SK-N-MC (cell line): ENCODE measurements at regions not wholly inside any gene's neighbourhood (a gene's known extent, or its start where the extent isn't known, plus 50 kb on each side); places are given as distances from the start of the nearest gene placed in this dataset.

ENCODE experiments used
- DNase-seq: peaks from one replicate; pipeline ENCODE4 v3.0.0-alpha.2; 2011; ENCODE audit warnings: low read depth, low spot score
- H3K27ac ChIP-seq: fragments of 200-600 bp; sonication (generic); 2 replicates; pipeline ENCODE4 v1.5.1; 2016; ENCODE audit warnings: mixed run types
- H3K36me3 ChIP-seq: fragments of 200-600 bp; sonication (generic); 2 replicates; pipeline ENCODE4 v1.6.1; 2017; ENCODE audit warnings: antibody characterized with exemption, low read length, mixed read lengths; ENCODE audit not compliant: insufficient read depth
- H3K4me3 ChIP-seq: fragments of 200-600 bp; sonication (generic); 2 replicates; pipeline ENCODE4 v1.5.1; 2016
- H3K9ac ChIP-seq: fragments of 200-600 bp; sonication (generic); 2 replicates; pipeline ENCODE4 v1.8.0; 2017; ENCODE audit warnings: mixed run types, mixed read lengths; ENCODE audit not compliant: insufficient read length
- H3K9me3 ChIP-seq: fragments of 200-600 bp; sonication (generic); 2 replicates; pipeline ENCODE4 v1.6.1; 2017; ENCODE audit warnings: low read depth, mild to moderate bottlenecking, antibody characterized with exemption, low read length, moderate library complexity, mixed read lengths
- EZH2 ChIP-seq: fragments of 200-600 bp; sonication (generic); IDR thresholded peaks from one replicate; pipeline ENCODE4 v1.6.1; 2017; ENCODE audit warnings: antibody characterized with exemption
- FOXP2 ChIP-seq: optimal IDR thresholded peaks from 2 replicates; pipeline ENCODE3; 2011; ENCODE audit warnings: mild to moderate bottlenecking, moderate library complexity; ENCODE audit not compliant: insufficient read depth; ENCODE audit errors: extremely low read length, control extremely low read depth
- POLR2AphosphoS5 ChIP-seq: IDR thresholded peaks from 2 replicates; pipeline ENCODE4 v1.6.1; 2012; ENCODE audit warnings: mild to moderate bottlenecking, low read depth, low read length, borderline replicate concordance

GRCh38 chr12:25822281-25822680 is 136.2 kb upstream of the RASSF8 start:
- Histone ChIP-seq H3K27ac (no peak overlapping the region), H3K9ac (no peak overlapping the region), H3K9me3 (no peaks in the 10 kb centered on the region), H3K36me3 (no peaks in the 10 kb centered on the region), H3K4me3 (no peak overlapping the region)
- DNase-seq, result no peak
- TF ChIP-seq EZH2 (no peak), POLR2AphosphoS5 (no peak), FOXP2 (no peak)

DNA sequence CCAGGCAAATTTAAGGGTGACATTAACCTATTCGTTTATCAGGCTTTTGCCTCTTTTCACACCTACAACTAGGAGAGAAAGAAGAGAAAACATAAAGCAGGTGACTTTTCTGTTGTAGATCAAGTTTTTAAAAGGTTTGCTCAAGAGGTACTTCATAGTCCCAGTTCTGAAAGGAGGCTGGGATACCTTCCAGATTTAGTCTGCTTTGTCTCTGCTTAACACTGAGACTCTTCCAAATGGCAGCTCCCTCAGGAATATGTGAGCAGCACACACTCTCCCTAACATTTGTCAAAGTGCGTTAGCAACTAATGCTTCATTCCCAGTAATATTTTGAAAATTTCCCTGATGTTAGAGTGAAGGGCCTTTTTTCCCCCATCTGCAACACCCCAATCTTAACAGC is 133.7 kb upstream of the RASSF8 start:
- TF ChIP-seq EZH2 (no peak), POLR2AphosphoS5 (no peak), FOXP2 (no peak)
- H3K27ac ChIP-seq, result no peak overlapping the region
- H3K9me3 ChIP-seq, result no peaks in the 10 kb centered on the region
- H3K4me3 ChIP-seq, result no peak overlapping the region
- H3K36me3 ChIP-seq, result no peaks in the 10 kb centered on the region
- no peak for DNase-seq
- H3K9ac ChIP-seq, result no peak overlapping the region

- no peaks in the 10 kb centered on the region for H3K9me3 ChIP-seq
- no peak overlapping the region for H3K27ac ChIP-seq
- H3K36me3 ChIP-seq, result no peaks in the 10 kb centered on the region
- H3K9ac ChIP-seq, result no peak overlapping the region
- H3K4me3 ChIP-seq, result no peak overlapping the region
- DNase-seq, result no peak
- TF ChIP-seq POLR2AphosphoS5, result no peak
- no peak for TF ChIP-seq FOXP2
- TF ChIP-seq EZH2, result no peak
These were observed 133.0 kb upstream of the RASSF8 start for GRCh38 chr12:25825446-25825845.

GRCh38 chr12:25827141-25827540 is 131.3 kb upstream of the RASSF8 start:
- H3K27ac ChIP-seq, result no peak overlapping the region
- H3K4me3 ChIP-seq, result no peak overlapping the region
- no peak for TF ChIP-seq FOXP2
- no peaks in the 10 kb centered on the region for H3K36me3 ChIP-seq
- H3K9me3 ChIP-seq, result no peaks in the 10 kb centered on the region
- H3K9ac ChIP-seq, result no peak overlapping the region
- DNase-seq, result no peak

DNA sequence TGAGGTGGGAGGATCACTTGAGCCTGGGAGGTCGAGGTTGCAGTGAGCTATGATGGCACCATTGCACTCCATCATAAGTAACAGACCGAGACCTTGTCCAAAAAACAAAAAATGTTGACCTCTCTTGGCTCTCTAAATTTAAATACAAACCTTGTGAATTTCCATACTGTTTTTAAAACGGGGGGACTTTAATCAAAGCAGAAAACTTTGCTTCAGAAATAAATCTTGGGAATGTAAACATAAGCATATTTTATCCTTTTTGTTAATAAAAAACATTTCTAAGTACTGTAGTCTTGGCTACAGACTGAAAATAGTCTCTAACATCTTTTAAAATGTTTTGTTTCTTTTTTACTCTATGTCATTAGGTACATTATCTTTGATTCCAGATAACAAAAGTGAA is 130.7 kb upstream of the RASSF8 start:
- Histone ChIP-seq H3K36me3 (no peaks in the 10 kb centered on the region), H3K9ac (no peak overlapping the region), H3K9me3 (no peaks in the 10 kb centered on the region), H3K27ac (no peak overlapping the region), H3K4me3 (no peak overlapping the region)
- DNase-seq, result no peak
- TF ChIP-seq POLR2AphosphoS5, result no peak

GRCh38 chr12:25828188-25828587 is 130.3 kb upstream of the RASSF8 start:
- Histone ChIP-seq H3K4me3 (no peak overlapping the region), H3K9ac (no peak overlapping the region), H3K36me3 (no peaks in the 10 kb centered on the region), H3K9me3 (no peaks in the 10 kb centered on the region), H3K27ac (no peak overlapping the region)
- TF ChIP-seq POLR2AphosphoS5, result no peak
- TF ChIP-seq FOXP2, result no peak
- TF ChIP-seq EZH2, result no peak
- DNase-seq, result no peak

DNA sequence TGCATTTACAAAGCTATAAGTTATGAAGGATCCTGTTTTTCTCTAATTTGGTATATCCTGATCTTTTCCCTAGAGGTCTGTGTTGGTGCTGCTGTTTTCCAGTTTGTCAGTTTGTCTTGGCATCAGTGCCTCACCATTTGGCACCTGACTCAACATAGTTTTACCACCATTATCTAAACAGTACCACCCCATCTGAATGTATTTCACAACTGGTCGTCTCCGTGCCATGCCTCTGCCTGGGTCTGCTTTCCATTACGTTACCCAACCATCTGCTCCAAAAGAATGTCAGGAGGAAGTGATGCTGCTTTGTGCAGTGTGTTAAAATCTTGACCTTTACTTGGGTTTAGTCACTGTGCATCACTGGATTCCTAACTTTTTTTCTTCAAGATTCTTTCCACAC is 129.3 kb upstream of the RASSF8 start:
- H3K27ac ChIP-seq, result no peak overlapping the region
- H3K9me3 ChIP-seq, result no peaks in the 10 kb centered on the region
- no peak for DNase-seq
- H3K4me3 ChIP-seq, result no peak overlapping the region
- no peak overlapping the region for H3K9ac ChIP-seq
- no peaks in the 10 kb centered on the region for H3K36me3 ChIP-seq
- no peak for TF ChIP-seq POLR2AphosphoS5
- no peak for TF ChIP-seq EZH2
- no peak for TF ChIP-seq FOXP2

DNA sequence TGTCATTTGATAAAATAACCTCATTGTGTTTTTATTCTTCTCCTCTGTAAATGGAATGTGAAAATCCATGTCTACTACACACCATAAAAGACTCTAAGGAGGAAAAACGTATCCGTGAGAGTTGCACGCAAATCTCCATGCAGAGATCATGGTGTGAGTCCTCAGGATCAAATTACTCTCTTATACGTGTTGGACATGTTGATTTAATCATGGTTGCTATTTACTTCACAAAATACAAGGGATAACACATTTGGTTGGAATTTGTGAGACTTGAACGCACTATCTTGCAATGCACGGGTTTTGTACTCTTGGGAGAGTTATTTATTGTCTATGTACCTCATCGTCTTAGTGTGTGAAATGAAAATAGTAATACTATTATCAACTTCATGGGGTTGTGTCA is 128.0 kb upstream of the RASSF8 start:
- Histone ChIP-seq H3K4me3 (0 out of 2 replicates have a peak overlapping the region, but pooled peaks have one; percentile 13), H3K27ac (no peak overlapping the region), H3K36me3 (no peaks in the 10 kb centered on the region), H3K9me3 (no peaks in the 10 kb centered on the region), H3K9ac (no peak overlapping the region)
- TF ChIP-seq FOXP2, result no peak
- no peak for TF ChIP-seq EZH2
- no peak for TF ChIP-seq POLR2AphosphoS5
- DNase-seq, result no peak

DNA sequence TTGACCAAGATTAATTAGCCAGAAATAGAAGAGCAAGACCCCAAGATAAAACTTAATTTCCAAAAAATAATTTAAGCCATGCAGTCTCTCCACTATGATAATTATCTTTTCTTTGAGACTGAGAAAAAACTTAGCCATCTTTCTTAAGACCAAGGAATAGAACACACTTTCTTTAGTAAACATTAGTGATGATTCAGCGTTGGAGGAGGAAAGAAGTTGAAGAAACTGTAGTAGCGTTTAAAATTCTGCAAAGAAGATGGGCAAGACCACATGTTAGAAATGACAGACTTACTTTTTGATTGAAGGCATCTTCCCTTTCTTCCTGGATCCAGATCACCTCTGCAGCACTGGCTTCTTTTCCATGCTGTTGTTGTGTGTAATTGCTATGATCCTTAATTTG is 124.8 kb upstream of the RASSF8 start:
- TF ChIP-seq FOXP2 (no peak), EZH2 (no peak), POLR2AphosphoS5 (no peak)
- H3K9me3 ChIP-seq, result no peaks in the 10 kb centered on the region
- no peak overlapping the region for H3K4me3 ChIP-seq
- H3K27ac ChIP-seq, result no peak overlapping the region
- no peak overlapping the region for H3K9ac ChIP-seq
- H3K36me3 ChIP-seq, result no peaks in the 10 kb centered on the region
- DNase-seq, result no peak

DNA sequence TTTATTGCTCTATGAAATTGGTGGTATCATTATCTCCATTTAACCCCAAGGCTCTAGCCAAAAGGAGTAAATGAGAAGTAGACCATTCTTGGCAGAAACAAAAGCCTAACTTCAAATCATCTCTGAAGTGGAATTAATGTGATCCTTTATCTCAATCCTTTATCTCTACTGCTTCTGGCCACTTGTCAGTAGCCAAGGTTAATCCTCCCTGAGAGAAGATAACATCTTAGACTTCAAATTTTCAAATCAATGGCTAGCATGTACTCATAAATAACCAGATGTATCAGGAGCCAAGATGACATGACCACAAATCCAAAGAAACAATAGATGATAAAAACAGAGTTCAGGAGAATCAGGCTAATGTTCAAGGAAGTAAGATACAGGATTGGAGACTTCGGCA is 123.1 kb upstream of the RASSF8 start:
- Histone ChIP-seq H3K27ac (no peak overlapping the region), H3K9ac (no peak overlapping the region), H3K4me3 (no peak overlapping the region), H3K9me3 (no peaks in the 10 kb centered on the region), H3K36me3 (no peaks in the 10 kb centered on the region)
- TF ChIP-seq POLR2AphosphoS5, result no peak
- no peak for TF ChIP-seq FOXP2
- no peak for DNase-seq
